WI38 (cell line): ENCODE measurements at regions not wholly inside any gene's neighbourhood (a gene's known extent, or its start where the extent isn't known, plus 50 kb on each side); places are given as distances from the start of the nearest gene placed in this dataset.

Experiments used
- H3K4me3 ChIP-seq: 2 replicates; pipeline ENCODE4 v1.5.1; 2011; ENCODE audit warnings: low read depth, mild to moderate bottlenecking, control low read depth, low read length
- CTCF ChIP-seq: IDR thresholded peaks from 2 replicates; pipeline ENCODE4 v1.5.1; 2012; ENCODE audit warnings: low read depth, mild to moderate bottlenecking, control low read depth, low read length

GRCh38 chr2:222037211-222037610 lies 261.6 kb downstream of the PAX3 start:
- no peak for TF ChIP-seq CTCF
- no peak overlapping the region for H3K4me3 ChIP-seq

GRCh38 chr2:222034058-222034457 lies 264.7 kb downstream of the PAX3 start:
- H3K4me3 ChIP-seq, result no peak overlapping the region
- TF ChIP-seq CTCF, result no peak

- no peak overlapping the region for H3K4me3 ChIP-seq
- TF ChIP-seq CTCF, result no peak
Measured at GRCh38 chr2:222033541-222033940, 265.3 kb downstream of the PAX3 start.

- no peak for TF ChIP-seq CTCF
Measured at GRCh38 chr2:222025881-222026271, 272.9 kb downstream of the PAX3 start.

GRCh38 chr2:222024932-222025880 lies 273.6 kb downstream of the PAX3 start:
- TF ChIP-seq CTCF, result peak; percentile 46
- H3K4me3 ChIP-seq, result no peak overlapping the region

More at GRCh38 chr2:222025881-222026271, 272.9 kb downstream of the PAX3 start:
- no peak overlapping the region for H3K4me3 ChIP-seq

- TF ChIP-seq CTCF, result no peak
- no peak overlapping the region for H3K4me3 ChIP-seq
Measured at GRCh38 chr2:222017252-222017850, 281.4 kb downstream of the PAX3 start.

GRCh38 chr2:222013889-222014288 lies 284.9 kb downstream of the PAX3 start:
- TF ChIP-seq CTCF, result no peak
- H3K4me3 ChIP-seq, result no peak overlapping the region
